ENCODE measurements at regions not wholly inside any gene's neighbourhood (a gene's known extent, or its start where the extent isn't known, plus 50 kb on each side); places are given as distances from the start of the nearest gene placed in this dataset.

DNA sequence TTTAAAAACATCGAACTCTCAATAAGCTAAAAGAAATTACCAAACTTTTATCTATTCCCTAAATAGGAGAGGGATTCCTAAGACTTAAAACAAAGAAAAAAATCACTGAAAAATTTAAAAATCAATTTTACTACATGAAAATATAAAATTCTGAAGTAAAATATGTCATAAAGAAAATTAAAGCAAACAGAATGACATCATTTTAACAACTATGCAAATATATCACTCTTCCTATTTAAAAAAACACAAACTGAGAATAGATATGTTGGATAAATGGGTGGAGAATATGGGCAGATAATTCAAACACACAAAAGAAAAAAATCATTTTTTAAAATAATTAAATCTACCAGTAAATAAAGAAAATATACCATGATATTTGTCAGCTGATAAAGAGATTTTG lies 510.0 kb downstream of the BCL11B start:
- DNase-seq (ENCODE audit: low read depth) = no peak

DNA sequence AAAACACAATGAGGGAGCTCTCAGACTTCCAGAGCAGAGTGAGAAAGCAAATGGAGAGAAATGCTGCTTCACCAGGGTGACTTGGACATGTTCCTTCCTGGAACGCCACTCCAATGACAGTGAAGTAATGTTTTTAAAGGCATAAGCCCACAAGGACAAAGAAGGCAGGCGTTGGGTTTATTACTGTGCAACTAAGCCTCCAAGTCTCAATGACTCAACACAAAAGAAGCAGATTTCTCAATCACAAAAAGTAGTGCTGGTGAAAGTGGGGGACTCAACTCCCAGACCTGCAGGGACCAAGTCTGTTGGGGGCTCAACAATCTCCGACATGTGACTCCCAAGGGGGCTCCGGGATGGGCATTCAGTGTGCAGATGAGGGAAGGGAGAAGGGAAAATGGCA lies 505.2 kb downstream of the BCL11B start:
- no peak for DNase-seq (ENCODE audit: low read depth)

DNA sequence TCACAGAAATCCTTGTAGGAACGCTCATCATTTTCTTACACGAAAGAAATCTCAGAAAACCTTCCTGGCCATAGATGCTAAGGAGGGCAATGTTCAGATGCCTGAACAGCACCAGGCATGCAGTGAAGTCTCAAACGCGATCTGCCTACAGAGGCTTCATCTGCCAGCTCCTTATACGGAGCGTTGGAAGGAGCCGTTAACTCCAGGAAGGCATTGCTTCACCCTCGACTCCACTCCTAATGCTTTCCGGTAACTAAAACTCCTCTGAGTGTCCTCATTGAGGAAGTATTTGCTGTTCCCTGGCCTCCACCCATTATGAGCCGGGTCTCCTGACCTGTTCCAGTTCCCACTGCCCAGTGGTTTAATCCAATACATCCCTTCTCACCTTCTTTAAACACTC lies 502.7 kb downstream of the BCL11B start:
- DNase-seq (ENCODE audit: low read depth) = no peak

DNA sequence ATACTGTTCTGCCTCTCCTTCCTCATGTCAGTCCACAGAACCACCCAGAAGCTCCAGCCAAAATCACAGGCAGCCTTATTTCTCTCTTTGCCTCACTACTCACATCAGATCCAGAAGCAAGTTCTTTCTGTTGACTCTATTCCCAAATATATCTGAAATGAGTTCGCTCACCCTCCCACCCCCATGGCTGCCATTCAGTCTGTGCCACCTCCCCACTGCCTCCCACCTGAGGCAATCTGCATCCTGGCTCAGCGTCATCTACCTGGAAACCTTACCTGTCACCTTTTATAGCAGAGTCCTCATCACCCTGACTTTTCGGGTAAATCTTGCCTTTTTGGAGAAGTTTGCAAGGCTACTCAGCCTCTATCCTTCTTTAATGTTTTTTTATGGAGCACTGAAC lies 501.8 kb downstream of the BCL11B start:
- no peak for DNase-seq (ENCODE audit: low read depth)

DNA sequence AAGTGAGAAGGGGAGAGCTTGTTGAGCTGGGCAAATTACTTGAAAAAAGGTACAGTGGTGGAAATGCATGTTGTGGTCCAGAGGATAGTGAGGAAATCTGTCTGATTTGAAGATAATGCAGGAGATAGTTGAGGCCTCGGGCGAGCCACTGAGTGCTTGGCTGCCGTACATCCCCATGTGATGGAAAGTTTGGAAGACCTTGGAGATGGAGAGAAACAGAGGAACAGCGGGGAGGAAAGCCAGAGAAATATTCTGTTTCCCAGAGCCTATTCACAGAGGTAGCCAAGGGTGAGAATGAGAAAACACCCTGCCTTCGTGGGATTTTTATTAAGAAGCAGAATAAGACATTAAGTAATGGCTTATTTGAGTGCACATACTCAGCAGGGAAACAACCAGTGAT lies 498.2 kb downstream of the BCL11B start:
- no peak for DNase-seq (ENCODE audit: low read depth)

DNA sequence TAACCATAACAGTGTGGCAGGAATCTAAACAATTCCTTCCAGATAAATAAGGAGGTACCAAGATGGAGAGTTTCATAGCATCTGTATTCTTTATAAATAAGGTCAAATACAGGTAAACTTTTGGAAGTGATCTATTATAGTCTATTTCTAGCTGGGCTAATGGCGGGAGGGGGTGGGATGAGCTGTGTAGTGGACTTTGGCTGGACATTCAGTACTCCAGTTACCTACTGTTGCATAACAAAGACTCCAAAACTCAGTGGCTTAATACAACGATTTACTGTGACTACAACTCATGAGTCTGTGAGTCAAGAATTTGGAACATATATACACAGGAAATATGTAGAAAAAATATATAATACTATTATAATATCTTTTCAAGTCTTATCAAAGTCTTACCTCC lies 496.1 kb downstream of the BCL11B start:
- DNase-seq (ENCODE audit: low read depth) = no peak

DNA sequence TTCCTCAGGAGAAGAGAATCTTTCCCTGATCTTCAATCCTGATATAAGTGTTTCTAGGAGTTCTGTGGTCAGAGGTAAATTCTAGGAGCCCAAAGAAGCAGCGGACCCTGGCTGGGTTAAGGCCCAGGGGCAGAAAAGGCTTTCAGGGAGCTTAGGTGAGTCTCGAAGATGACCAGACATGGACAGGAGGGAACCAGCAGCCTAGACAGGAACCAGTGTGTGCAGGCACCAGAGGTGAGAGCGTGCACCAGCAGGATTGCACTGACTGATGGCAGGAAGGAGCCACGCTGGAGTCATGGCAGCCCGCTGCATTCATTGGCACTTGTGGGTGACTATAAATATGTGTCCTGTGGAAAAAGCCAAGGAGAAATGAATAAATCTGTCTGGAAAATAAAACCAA lies 489.9 kb downstream of the BCL11B start:
- DNase-seq (ENCODE audit: low read depth) = no peak

DNA sequence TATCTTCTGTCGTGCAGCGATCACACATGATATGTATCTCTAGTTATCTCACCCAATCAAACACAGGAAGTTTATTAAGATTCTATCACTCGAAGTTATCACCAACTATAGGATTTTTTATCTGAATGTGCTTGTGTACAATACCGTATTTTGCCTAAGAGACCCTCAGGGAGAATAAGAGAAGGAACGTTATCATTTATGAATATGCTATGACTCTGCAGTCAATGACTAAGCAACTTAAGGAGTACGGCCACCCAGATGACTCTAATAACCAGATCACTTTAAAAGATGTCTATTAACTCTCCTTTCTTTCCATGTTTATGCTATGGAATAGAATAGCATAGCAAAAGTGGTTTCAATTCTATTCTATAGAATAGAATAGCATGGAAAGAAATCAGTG lies 486.4 kb downstream of the BCL11B start:
- DNase-seq (ENCODE audit: low read depth) = no peak

DNA sequence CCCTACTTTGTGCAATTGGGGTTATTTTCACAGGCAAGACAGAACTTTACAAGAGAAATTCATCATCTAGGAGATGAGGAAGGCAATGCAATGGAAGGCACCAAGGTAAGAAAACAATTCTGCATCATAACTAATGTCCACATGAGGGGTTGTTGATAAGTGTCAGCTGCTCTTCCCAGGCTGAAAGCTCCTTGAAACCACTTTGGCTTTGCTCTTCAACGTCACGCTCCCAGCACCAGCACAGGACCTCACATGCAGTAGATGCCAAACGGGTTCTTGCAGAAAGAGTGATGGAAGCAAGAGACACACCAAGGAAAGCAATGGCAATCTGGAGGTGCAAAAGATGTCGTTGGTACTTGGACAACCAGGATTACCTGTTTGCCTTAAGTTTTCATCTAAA lies 485.5 kb downstream of the BCL11B start:
- no peak for DNase-seq (ENCODE audit: low read depth)

DNA sequence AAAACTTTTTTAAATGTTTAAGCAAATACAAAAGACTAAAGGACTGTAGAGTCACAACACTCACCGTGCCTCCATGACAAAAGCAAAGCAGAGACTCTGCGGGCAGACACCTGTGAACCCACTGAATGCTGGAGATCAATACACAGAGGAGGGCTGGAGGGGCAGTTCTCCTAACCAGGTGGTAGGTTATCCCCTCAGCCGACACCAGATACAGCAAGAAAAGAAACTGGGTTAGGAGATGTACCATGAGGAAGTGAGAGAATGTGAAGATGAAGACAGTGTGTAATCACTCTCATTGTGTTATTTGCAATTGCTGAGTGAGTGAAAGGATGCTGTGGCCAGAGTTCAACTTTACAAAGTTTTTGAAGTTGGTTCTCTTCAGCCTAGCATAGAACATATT lies 480.3 kb downstream of the BCL11B start:
- no peak for DNase-seq (ENCODE audit: low read depth)

DNA sequence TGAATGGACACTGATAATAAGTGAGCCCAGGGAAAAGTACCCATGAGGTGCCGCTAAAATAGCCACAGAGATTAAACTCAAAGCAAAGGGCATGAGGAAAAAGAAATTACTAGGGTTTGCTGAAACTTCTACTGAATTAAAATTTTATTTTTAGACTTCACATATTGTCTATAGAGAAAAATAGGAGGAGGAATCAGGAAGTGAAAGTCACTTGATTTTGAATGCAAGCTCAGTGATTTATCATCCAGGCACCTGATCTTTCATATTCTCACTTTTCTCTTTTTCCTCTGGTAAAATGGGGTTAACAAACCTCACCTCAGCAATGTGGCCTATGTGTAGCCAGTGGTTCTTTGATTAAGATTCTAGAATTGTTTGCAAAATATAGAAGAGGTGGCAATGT lies 479.8 kb downstream of the BCL11B start:
- no peak for DNase-seq (ENCODE audit: low read depth)

DNA sequence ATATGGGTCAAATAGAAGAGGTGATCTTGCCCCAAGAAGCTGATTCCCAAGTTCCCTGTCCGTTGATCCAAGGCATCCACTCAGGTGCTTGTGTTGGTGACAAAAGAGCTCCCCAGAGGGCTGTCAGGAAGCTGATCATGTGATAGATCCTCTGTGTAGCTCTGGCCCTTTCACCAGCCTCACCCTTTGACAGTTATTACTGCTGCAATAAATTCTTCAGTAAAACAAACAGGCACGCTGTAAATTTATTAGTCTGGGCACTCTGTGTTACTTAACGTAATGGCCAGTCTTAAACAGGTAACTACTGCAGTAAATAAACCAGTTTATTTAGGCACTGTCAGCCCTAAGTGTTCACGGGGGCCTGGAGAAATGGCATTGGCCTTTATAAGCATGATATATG lies 473.9 kb downstream of the BCL11B start:
- no peak for DNase-seq (ENCODE audit: low read depth)

DNA sequence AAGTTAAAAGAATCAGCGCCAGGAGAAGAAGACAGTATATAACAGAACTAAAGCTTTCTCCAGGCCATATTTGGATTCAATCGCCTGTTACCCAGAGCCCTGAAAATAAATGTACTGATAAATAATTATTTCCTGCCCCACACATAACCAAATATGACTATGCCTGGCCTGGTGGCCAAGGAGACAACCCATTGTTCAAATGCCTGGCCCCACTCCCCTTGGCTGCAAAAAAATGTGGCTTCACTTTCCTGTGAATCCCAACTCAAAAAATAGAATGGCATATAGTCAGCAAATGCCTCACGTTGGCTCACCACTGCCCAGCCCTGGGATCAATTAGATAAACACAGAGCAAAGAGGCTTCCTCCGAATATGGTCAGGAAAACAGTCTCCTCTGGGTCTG lies 472.1 kb downstream of the BCL11B start:
- no peak for DNase-seq (ENCODE audit: low read depth)

DNA sequence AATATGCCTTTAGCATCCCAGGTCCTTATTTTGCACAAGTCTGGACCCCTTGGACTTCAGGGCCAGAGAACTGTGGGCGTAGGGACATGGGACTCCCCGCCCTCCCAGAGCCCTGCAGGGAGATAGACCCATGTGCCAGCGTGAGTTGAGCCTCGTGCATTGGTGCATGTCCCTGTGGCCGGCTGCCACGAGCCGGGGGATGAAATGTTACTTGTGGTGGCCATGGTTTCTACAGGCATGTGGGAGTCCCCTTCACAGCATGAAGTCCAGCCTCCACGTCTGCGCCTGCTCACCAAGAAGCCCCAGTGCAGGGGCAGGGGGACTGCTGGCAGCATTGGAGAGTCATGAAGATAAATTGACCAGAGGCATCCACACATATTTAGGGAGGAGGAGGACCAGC lies 470.0 kb downstream of the BCL11B start:
- DNase-seq (ENCODE audit: low read depth) = no peak

DNA sequence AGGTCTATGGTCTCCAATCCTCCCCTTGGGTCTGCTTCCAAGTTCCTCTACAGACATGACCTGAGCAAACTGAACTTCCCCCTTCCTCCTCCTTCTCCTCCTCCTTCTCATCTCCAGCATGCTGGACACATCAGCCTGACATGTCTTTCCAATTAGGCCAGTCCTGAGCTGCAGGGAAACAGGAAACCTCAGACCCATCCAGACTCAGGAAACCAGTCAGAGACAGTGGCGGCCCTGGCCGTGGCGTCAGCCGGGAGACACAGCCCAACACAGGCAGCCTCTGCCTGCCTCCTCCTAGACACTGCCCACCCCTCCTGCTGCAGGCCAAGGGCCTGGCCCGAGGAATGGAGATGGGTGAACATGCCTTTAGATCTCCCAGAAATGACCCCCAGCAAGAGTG lies 468.8 kb downstream of the BCL11B start:
- DNase-seq (ENCODE audit: low read depth) = no peak

DNA sequence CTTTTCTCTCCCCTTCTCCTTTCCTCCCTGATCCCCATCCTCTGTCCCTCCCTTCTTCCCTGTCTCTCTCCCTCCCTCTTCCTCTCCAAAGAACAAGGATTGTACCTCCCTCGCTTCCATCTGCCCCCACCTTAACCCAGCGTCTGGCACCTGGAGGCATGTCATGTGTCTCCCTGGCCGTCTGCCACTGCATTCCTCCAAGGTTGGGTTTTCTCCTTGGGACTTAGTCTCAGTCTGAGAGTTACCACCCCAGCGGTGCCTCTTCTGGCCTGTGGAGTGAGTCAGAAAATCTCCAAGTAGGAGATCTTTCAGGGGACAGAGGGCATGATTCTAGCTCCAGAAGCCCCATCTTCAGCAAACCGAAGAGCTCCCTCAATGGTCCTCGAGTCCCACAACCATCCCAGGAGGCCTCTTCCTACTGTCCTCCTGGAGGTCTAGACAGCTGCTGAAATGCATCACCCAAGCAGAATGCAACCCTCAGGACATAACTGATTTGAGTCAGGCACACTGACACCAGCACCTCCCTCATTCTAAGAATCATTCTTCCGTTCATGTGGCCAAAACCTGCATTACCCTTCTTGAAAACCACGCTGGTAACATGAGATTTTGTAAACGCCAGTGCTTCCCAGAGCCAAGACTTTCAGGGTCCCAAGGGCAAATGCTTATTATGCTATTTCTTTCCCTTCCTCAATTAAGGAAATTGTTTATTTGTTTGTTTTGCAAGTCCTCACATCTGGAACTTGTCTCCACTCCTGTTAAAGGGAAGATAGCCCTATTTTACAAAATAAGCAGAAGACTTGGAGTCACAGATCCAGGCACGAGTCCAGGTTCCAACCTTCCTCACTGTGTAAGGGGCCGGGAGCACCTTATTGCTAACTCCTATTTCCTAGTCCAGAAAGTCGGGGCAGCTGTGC lies 463.2 kb downstream of the BCL11B start:
- DNase-seq (ENCODE audit: low read depth) = no peak

DNA sequence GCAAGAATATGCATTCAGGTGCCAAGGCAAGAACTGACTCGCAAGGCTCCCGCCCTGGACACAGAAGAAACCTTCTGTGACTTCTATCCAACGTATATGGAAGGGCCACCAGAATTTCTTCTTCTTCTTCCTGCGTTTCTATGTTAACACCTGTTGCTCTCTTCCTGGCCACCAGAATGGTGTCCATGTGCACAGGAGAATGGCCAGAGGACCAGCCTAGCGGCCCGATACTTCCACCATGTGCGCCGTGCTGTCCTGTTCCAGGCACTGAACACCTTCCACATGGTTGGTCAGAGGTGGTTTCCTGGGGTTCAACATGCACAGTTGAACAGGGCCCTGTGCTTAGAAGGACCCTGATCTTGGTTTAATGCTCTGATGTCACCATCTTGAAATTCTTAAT lies 455.8 kb downstream of the BCL11B start:
- no peak for DNase-seq (ENCODE audit: low read depth)

DNA sequence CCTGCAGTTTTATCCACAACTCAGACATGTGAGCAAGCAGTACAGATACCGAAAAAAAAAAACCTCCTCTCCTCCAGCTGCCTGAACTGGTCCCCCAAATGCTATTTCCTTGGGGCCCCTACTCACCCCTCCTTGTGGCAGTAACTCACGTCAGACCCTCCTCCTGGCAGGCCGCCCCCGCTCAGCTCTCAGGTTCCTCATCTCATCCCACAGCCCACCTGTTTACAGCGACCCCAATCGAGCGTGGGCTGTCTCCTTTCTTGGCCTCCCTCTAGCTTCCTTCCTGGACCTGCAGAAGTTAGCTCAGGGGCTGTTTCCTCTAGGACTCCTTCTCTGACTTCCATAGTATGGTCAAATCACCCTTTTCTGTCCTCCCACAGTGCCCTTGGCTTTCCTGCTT lies 455.3 kb downstream of the BCL11B start:
- no peak for DNase-seq (ENCODE audit: low read depth)

DNA sequence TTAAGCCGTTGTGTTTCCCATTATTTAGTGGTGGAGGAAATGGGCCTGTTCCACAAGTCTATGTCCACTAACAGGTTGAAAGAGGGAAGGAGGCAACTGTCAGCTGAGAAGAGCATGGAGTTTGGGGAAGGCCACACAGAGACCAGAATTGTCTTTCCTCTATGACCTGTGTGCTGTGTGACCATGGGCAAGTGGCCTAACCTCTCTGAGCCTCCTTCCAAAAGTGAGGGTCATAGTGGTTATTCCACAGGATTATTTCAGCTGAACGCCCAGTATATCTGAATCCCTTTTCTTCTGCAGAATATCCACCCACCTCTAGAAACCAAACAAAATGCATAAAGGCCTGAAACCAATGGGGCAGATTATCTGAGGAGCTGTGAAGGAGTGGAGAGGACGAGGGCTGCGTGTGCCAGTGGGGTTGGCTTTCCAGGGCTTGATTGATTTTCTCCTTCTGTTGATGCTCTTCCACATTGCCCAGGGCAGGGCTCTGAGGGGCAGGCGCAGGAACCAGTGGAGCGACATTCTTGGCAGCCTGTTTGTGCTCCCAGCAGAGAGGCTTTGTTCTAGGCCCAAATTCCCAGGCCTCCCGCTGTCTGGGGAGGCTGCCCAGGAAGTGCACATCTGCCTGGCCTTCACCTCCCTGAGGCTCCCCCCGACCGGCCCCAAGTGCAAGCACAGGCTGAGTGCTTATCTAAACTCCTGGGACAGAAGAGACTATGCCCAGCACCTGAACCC lies 452.7 kb downstream of the BCL11B start:
- no peak for DNase-seq (ENCODE audit: low read depth)

DNA sequence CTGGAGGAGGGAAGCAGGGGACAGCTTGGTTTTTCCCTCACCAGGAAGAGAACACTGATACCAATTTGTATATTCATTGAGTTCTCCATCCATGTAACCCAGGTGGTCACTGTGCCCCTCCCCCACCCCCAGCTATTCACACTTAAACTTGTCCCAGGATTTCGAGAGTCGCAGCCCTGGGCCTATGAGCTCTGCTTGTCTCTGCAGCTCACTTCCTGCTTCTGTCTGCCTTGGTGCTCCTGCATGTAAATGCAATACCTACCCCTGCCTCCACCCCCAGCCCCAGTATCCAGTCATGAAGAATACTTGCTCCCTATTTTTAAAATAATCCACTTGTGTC lies 452.2 kb downstream of the BCL11B start:
- no peak for DNase-seq (ENCODE audit: low read depth)

DNA sequence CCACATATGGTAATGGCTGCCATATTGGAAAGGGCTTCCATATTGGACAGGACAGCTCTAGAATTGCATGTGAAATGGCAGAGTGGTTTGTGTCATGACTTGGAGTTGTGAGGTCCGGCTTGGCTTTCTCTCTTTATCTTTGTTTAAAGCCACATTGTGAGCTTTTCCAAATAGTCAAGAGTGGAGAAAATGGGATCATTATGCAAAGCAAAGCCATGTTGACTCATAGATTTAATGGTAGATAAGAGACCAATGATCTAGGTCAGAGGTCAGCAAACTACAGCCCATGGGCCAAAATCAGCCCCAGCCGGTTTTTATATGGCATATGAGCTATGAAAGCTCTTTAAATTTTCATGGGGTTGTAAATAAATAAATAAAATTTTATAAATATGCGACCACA lies 449.1 kb downstream of the BCL11B start:
- no peak for DNase-seq (ENCODE audit: low read depth)

DNA sequence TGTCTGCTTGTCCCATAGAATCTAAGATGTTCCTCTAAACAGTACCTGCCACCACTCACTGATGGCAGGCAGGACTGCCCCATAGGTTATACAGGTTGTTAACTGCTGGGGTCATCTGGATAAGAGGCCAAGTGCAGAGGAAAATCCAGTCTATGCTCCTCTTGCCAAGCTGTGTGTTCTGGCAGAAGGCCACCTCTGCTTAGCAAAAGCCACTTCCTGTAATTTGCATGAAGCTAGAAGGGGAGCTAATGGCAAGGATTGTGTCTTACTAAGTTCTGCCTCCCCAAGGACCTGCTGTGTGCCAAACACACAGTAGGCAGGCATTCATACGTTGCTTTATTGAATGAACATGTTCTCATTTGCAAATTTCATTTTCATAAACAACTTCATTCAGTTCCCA lies 445.4 kb downstream of the BCL11B start:
- no peak for DNase-seq (ENCODE audit: low read depth)

DNA sequence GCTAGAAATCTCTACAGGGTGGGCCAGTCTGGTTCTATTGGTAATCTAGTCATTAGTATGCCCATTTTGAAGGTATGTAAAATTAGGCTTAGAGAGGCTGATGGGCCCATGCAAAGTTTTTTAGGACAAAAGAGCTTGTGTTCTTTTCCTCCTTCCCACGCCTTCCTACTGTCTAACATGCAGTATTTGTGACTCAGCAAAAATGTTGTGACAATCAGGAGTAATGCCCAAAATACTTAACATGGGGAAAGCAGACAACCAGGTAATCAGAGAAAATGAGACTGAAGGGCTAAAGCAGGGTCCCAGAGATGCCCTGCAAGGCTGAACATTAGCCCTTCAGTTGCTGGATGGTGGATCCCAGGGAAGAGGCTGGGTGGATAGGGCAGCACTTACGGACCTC lies 437.9 kb downstream of the BCL11B start:
- no peak for DNase-seq (ENCODE audit: low read depth)

Data from fibroblast of gingiva (primary cell).